ENCODE measurements at regions not wholly inside any gene's neighbourhood (a gene's known extent, or its start where the extent isn't known, plus 50 kb on each side); places are given as distances from the start of the nearest gene placed in this dataset.

- Histone ChIP-seq H3K36me3 (ENCODE audit: control insufficient read depth, insufficient read depth, low read length) (no peaks in the 10 kb centered on the region), H3K4me3 (ENCODE audit: low read length) (no peak overlapping the region), H3K4me1 (ENCODE audit: control insufficient read depth, insufficient read depth, low read length) (no peaks in the 10 kb centered on the region), H3K9me3 (ENCODE audit: control insufficient read depth, insufficient read depth, low read length) (no peaks in the 10 kb centered on the region), H3K27ac (ENCODE audit: low read length) (no peak overlapping the region), H3K27me3 (ENCODE audit: control insufficient read depth, insufficient read depth, low read length) (no peaks in the 10 kb centered on the region)
- H3K36me3 Mint-ChIP-seq = no peaks in the 10 kb centered on the region
- 60% methylated on average over 6 of the region's 7 CpGs for WGBS (ENCODE audit: insufficient coverage)
- intact Hi-C loops (cut with micrococcal nuclease) = no loop called here
- no peak overlapping the region for H3K27ac Mint-ChIP-seq
- peaks cover 0 to 3% of the 10 kb centered on the region in 2 donors for H3K9me3 Mint-ChIP-seq
- DNase-seq (no peak), ATAC-seq (no peak)
- H3K4me1 Mint-ChIP-seq = no peaks in the 10 kb centered on the region
- H3K4me3 Mint-ChIP-seq = no peak overlapping the region
- no peak for TF ChIP-seq CTCF (IDR thresholded peaks at IDR 0.05)
- H3K27me3 Mint-ChIP-seq (ENCODE audit: low read depth in 2 of 2) = peaks cover 0 to 6% of the 10 kb centered on the region in 2 donors
These were observed 89.8 kb upstream of the ONECUT1 start for GRCh38 chr15:52879904-52880303.

DNA sequence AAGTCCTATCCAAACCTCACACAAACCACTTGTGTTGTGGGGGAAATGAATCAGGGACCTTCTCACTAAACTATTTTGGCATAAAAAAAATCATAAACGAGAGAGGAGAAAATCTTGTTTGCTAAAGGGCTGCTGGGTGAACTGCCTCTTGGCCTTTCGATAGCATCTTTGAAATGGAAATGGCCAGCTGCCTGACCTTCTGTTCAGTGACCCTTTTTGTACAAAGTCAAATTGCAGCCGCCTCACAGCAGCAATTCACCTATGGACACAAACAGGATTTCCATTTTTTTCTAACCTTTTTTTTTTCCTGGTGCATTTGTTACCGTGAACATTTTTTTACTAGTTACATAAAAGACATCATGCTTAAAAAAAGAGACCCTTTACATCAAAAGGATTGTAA is 89.0 kb upstream of the ONECUT1 start:
- intact Hi-C loops (cut with micrococcal nuclease) = no loop called here
- DNase-seq = no peak
- H3K4me3 Mint-ChIP-seq = no peak overlapping the region
- Histone ChIP-seq H3K9me3 (ENCODE audit: control insufficient read depth, insufficient read depth, low read length) (no peaks in the 10 kb centered on the region), H3K4me3 (ENCODE audit: low read length) (no peak overlapping the region), H3K36me3 (ENCODE audit: control insufficient read depth, insufficient read depth, low read length) (no peaks in the 10 kb centered on the region), H3K4me1 (ENCODE audit: control insufficient read depth, insufficient read depth, low read length) (no peaks in the 10 kb centered on the region), H3K27me3 (ENCODE audit: control insufficient read depth, insufficient read depth, low read length) (no peaks in the 10 kb centered on the region), H3K27ac (ENCODE audit: low read length) (no peak overlapping the region)
- no peak for TF ChIP-seq CTCF (IDR thresholded peaks at IDR 0.05)
- no peak overlapping the region for H3K27ac Mint-ChIP-seq
- no peaks in the 10 kb centered on the region for H3K4me1 Mint-ChIP-seq
- 66% methylated on average over 3 of the region's 4 CpGs for WGBS (ENCODE audit: insufficient coverage)
- H3K36me3 Mint-ChIP-seq = no peaks in the 10 kb centered on the region
- H3K9me3 Mint-ChIP-seq = peaks cover 0 to 3% of the 10 kb centered on the region in 2 donors
- H3K27me3 Mint-ChIP-seq (ENCODE audit: low read depth in 2 of 2) = peaks cover 0 to 6% of the 10 kb centered on the region in 2 donors
- ATAC-seq = no peak

GRCh38 chr15:52876991-52877663 is 87.0 kb upstream of the ONECUT1 start:
- Mint-ChIP-seq H3K27ac (no peak overlapping the region), H3K36me3 (no peaks in the 10 kb centered on the region), H3K4me3 (no peak overlapping the region), H3K4me1 (no peaks in the 10 kb centered on the region), H3K27me3 (ENCODE audit: low read depth in 2 of 2) (peaks cover 0 to 6% of the 10 kb centered on the region in 2 donors), H3K9me3 (no peaks in the 10 kb centered on the region)
- WGBS (ENCODE audit: insufficient coverage) = 68% methylated on average over 4 of the region's 5 CpGs
- H3K36me3 ChIP-seq (ENCODE audit: control insufficient read depth, insufficient read depth, low read length) = no peaks in the 10 kb centered on the region
- DNase-seq (no peak), ATAC-seq (no peak)
- no peak overlapping the region for H3K4me3 ChIP-seq (ENCODE audit: low read length)
- H3K27ac ChIP-seq (ENCODE audit: low read length) = no peak overlapping the region
- H3K27me3 ChIP-seq (ENCODE audit: control insufficient read depth, insufficient read depth, low read length) = no peaks in the 10 kb centered on the region
- intact Hi-C loops (cut with micrococcal nuclease) = no loop called here
- no peak for TF ChIP-seq CTCF (IDR thresholded peaks at IDR 0.05)
- no peaks in the 10 kb centered on the region for H3K4me1 ChIP-seq (ENCODE audit: control insufficient read depth, insufficient read depth, low read length)
- H3K9me3 ChIP-seq (ENCODE audit: control insufficient read depth, insufficient read depth, low read length) = no peaks in the 10 kb centered on the region

Data from natural killer cell (primary cell).